ENCODE measurements at regions not wholly inside any gene's neighbourhood (a gene's known extent, or its start where the extent isn't known, plus 50 kb on each side); places are given as distances from the start of the nearest gene placed in this dataset.
"Not testable (repeated sequence)": the region's sequence is repeated elsewhere in the genome, so short reads cannot be mapped to it uniquely, and the experiment has no call there.

- no peak for DNase-seq
Measured at GRCh38 chrX:150217609-150218008, 145.5 kb upstream of the MAMLD1 start.

GRCh38 chrX:150219374-150220185, 143.5 kb upstream of the MAMLD1 start:
- DNase-seq: no peak

GRCh38 chrX:150223176-150224015, 139.7 kb upstream of the MAMLD1 start:
- DNase-seq: no peak

- DNase-seq: no peak
Measured at GRCh38 chrX:150224676-150225075, 138.4 kb upstream of the MAMLD1 start.

GRCh38 chrX:150225266-150225665, 137.9 kb upstream of the MAMLD1 start:
- DNase-seq: no peak

GRCh38 chrX:150225756-150226155, 137.4 kb upstream of the MAMLD1 start:
- no peak for DNase-seq

- DNase-seq: no peak
Measured at GRCh38 chrX:150226223-150226965, 136.7 kb upstream of the MAMLD1 start.

GRCh38 chrX:150227321-150227860, 135.7 kb upstream of the MAMLD1 start:
- DNase-seq: no peak

- no peak for DNase-seq
Measured at GRCh38 chrX:150227873-150228410, 135.2 kb upstream of the MAMLD1 start.

GRCh38 chrX:150228431-150228830, 134.7 kb upstream of the MAMLD1 start:
- no peak for DNase-seq

GRCh38 chrX:150229030-150229429, 134.1 kb upstream of the MAMLD1 start:
- DNase-seq: no peak

- no peak for DNase-seq
Measured at GRCh38 chrX:150229481-150229880, 133.6 kb upstream of the MAMLD1 start.

- DNase-seq: not testable (repeated sequence)
Measured at GRCh38 chrX:150230952-150231351, 132.2 kb upstream of the MAMLD1 start.

GRCh38 chrX:150231368-150231767, 131.7 kb upstream of the MAMLD1 start:
- not testable (repeated sequence) for DNase-seq

GRCh38 chrX:150232222-150232621, 130.9 kb upstream of the MAMLD1 start:
- not testable (repeated sequence) for DNase-seq

- no peak for DNase-seq
Measured at GRCh38 chrX:150234126-150234525, 129.0 kb upstream of the MAMLD1 start.

GRCh38 chrX:150236327-150236726, 126.8 kb upstream of the MAMLD1 start:
- no peak for DNase-seq

- DNase-seq: no peak
Measured at GRCh38 chrX:150238632-150239382, 124.3 kb upstream of the MAMLD1 start.

GRCh38 chrX:150239946-150240642, 123.0 kb upstream of the MAMLD1 start:
- no peak for DNase-seq

GRCh38 chrX:150240643-150240970, 122.5 kb upstream of the MAMLD1 start:
- no peak for DNase-seq

- no peak for DNase-seq
Measured at GRCh38 chrX:150253959-150254620, 109.0 kb upstream of the MAMLD1 start.

Data from MV-4-11 (cell line).